ENCODE measurements at regions not wholly inside any gene's neighbourhood (a gene's known extent, or its start where the extent isn't known, plus 50 kb on each side); places are given as distances from the start of the nearest gene placed in this dataset.

GRCh38 chr5:6088706-6089105 lies 289.6 kb downstream of the MED10 start:
- H3K27ac Mint-ChIP-seq = no peak overlapping the region
- H3K9me3 Mint-ChIP-seq = peaks cover 0 to 5% (median under 1%) of the 10 kb centered on the region in 8 donors
- peaks cover 0 to 1% of the 10 kb centered on the region in 2 donors for H3K27me3 Mint-ChIP-seq
- H3K4me1 Mint-ChIP-seq = no peaks in the 10 kb centered on the region
- H3K36me3 Mint-ChIP-seq = no peaks in the 10 kb centered on the region
- H3K4me3 ChIP-seq (ENCODE audit: low read length in 2 of 2) = no peak overlapping the region
- H3K36me3 ChIP-seq (ENCODE audit: insufficient read depth, low read length) = no peaks in the 10 kb centered on the region
- H3K27ac ChIP-seq (ENCODE audit: low read depth, low read length) = no peak overlapping the region
- no peaks in the 10 kb centered on the region for H3K9me3 ChIP-seq (ENCODE audit: control insufficient read depth in 1 of 2, low read length in 2 of 2)
- no peak overlapping the region for H3K4me3 Mint-ChIP-seq
- intact Hi-C loops (cut with micrococcal nuclease) = no loop called here
- H3K4me1 ChIP-seq (ENCODE audit: insufficient read depth, low read length) = no peaks in the 10 kb centered on the region
- ChIA-PET POLR2A (ENCODE audit: partially characterized antibody) (no interaction called here), CTCF (ENCODE audit: partially characterized antibody) (no interaction called here)
- DNase-seq = no peak
- no peaks in the 10 kb centered on the region for H3K27me3 ChIP-seq (ENCODE audit: insufficient read depth, low read length)

- no peak overlapping the region for H3K27ac Mint-ChIP-seq
- ChIA-PET CTCF (ENCODE audit: partially characterized antibody) (no interaction called here), POLR2A (ENCODE audit: partially characterized antibody) (no interaction called here)
- H3K4me1 Mint-ChIP-seq = no peaks in the 10 kb centered on the region
- no peak overlapping the region for H3K4me3 ChIP-seq (ENCODE audit: low read length in 2 of 2)
- H3K27me3 ChIP-seq (ENCODE audit: insufficient read depth, low read length) = no peaks in the 10 kb centered on the region
- intact Hi-C loops (cut with micrococcal nuclease) = no loop called here
- no peak overlapping the region for H3K27ac ChIP-seq (ENCODE audit: low read depth, low read length)
- H3K9me3 Mint-ChIP-seq = peaks cover 0 to 5% (median 0%) of the 10 kb centered on the region in 8 donors
- H3K4me3 Mint-ChIP-seq = no peak overlapping the region
- no peaks in the 10 kb centered on the region for H3K9me3 ChIP-seq (ENCODE audit: control insufficient read depth in 1 of 2, low read length in 2 of 2)
- H3K36me3 ChIP-seq (ENCODE audit: insufficient read depth, low read length) = no peaks in the 10 kb centered on the region
- H3K36me3 Mint-ChIP-seq = no peaks in the 10 kb centered on the region
- H3K27me3 Mint-ChIP-seq = peaks cover 0 to 1% of the 10 kb centered on the region in 2 donors
- no peaks in the 10 kb centered on the region for H3K4me1 ChIP-seq (ENCODE audit: insufficient read depth, low read length)
- no peak for DNase-seq
These were observed 290.8 kb downstream of the MED10 start for GRCh38 chr5:6087576-6087975.

GRCh38 chr5:6086871-6087270 lies 291.5 kb downstream of the MED10 start:
- Histone ChIP-seq H3K4me1 (ENCODE audit: insufficient read depth, low read length) (no peaks in the 10 kb centered on the region), H3K27me3 (ENCODE audit: insufficient read depth, low read length) (no peaks in the 10 kb centered on the region), H3K4me3 (ENCODE audit: low read length in 2 of 2) (no peak overlapping the region), H3K9me3 (ENCODE audit: control insufficient read depth in 1 of 2, low read length in 2 of 2) (no peaks in the 10 kb centered on the region), H3K27ac (ENCODE audit: low read depth, low read length) (no peak overlapping the region), H3K36me3 (ENCODE audit: insufficient read depth, low read length) (no peaks in the 10 kb centered on the region)
- Mint-ChIP-seq H3K27ac (no peak overlapping the region), H3K27me3 (peaks cover 0 to 1% of the 10 kb centered on the region in 2 donors), H3K4me1 (no peaks in the 10 kb centered on the region), H3K4me3 (no peak overlapping the region), H3K36me3 (no peaks in the 10 kb centered on the region), H3K9me3 (peaks cover 0 to 5% (median 0%) of the 10 kb centered on the region in 8 donors)
- intact Hi-C loops (cut with micrococcal nuclease) = no loop called here
- ChIA-PET POLR2A (ENCODE audit: partially characterized antibody) (no interaction called here), CTCF (ENCODE audit: partially characterized antibody) (no interaction called here)
- DNase-seq = no peak

GRCh38 chr5:6085341-6085860 lies 292.9 kb downstream of the MED10 start:
- H3K27ac Mint-ChIP-seq = no peak overlapping the region
- intact Hi-C loops (cut with micrococcal nuclease) = no loop called here
- CTCF ChIA-PET (ENCODE audit: partially characterized antibody) = no interaction called here
- Histone ChIP-seq H3K4me1 (ENCODE audit: insufficient read depth, low read length) (no peaks in the 10 kb centered on the region), H3K9me3 (ENCODE audit: control insufficient read depth in 1 of 2, low read length in 2 of 2) (no peaks in the 10 kb centered on the region), H3K36me3 (ENCODE audit: insufficient read depth, low read length) (no peaks in the 10 kb centered on the region), H3K27me3 (ENCODE audit: insufficient read depth, low read length) (no peaks in the 10 kb centered on the region), H3K4me3 (ENCODE audit: low read length in 2 of 2) (no peak overlapping the region), H3K27ac (ENCODE audit: low read depth, low read length) (no peak overlapping the region)
- peaks cover 0 to 1% of the 10 kb centered on the region in 2 donors for H3K27me3 Mint-ChIP-seq
- DNase-seq = no peak
- H3K9me3 Mint-ChIP-seq = peaks cover 0 to 3% (median 0%) of the 10 kb centered on the region in 8 donors
- no peaks in the 10 kb centered on the region for H3K4me1 Mint-ChIP-seq
- no peak overlapping the region for H3K4me3 Mint-ChIP-seq
- POLR2A ChIA-PET (ENCODE audit: partially characterized antibody) = no interaction called here
- no peaks in the 10 kb centered on the region for H3K36me3 Mint-ChIP-seq

GRCh38 chr5:6084836-6085235 lies 293.5 kb downstream of the MED10 start:
- Histone ChIP-seq H3K36me3 (ENCODE audit: insufficient read depth, low read length) (no peaks in the 10 kb centered on the region), H3K4me3 (ENCODE audit: low read length in 2 of 2) (no peak overlapping the region), H3K27ac (ENCODE audit: low read depth, low read length) (no peak overlapping the region), H3K4me1 (ENCODE audit: insufficient read depth, low read length) (no peaks in the 10 kb centered on the region), H3K9me3 (ENCODE audit: control insufficient read depth in 1 of 2, low read length in 2 of 2) (no peaks in the 10 kb centered on the region), H3K27me3 (ENCODE audit: insufficient read depth, low read length) (no peaks in the 10 kb centered on the region)
- intact Hi-C loops (cut with micrococcal nuclease) = no loop called here
- DNase-seq = no peak
- Mint-ChIP-seq H3K27me3 (peaks cover 0 to 1% of the 10 kb centered on the region in 2 donors), H3K4me1 (no peaks in the 10 kb centered on the region), H3K36me3 (no peaks in the 10 kb centered on the region), H3K9me3 (peaks cover 0 to 3% (median 0%) of the 10 kb centered on the region in 8 donors), H3K4me3 (no peak overlapping the region), H3K27ac (no peak overlapping the region)
- POLR2A ChIA-PET (ENCODE audit: partially characterized antibody) = no interaction called here
- CTCF ChIA-PET (ENCODE audit: partially characterized antibody) = no interaction called here

- POLR2A ChIA-PET (ENCODE audit: partially characterized antibody) = no interaction called here
- Mint-ChIP-seq H3K4me1 (no peaks in the 10 kb centered on the region), H3K9me3 (peaks cover 0 to 3% (median 0%) of the 10 kb centered on the region in 8 donors), H3K27ac (no peak overlapping the region), H3K27me3 (peaks cover 0 to 1% of the 10 kb centered on the region in 2 donors), H3K36me3 (no peaks in the 10 kb centered on the region), H3K4me3 (no peak overlapping the region)
- intact Hi-C loops (cut with micrococcal nuclease) = no loop called here
- CTCF ChIA-PET (ENCODE audit: partially characterized antibody) = no interaction called here
- Histone ChIP-seq H3K36me3 (ENCODE audit: insufficient read depth, low read length) (no peaks in the 10 kb centered on the region), H3K9me3 (ENCODE audit: control insufficient read depth in 1 of 2, low read length in 2 of 2) (no peaks in the 10 kb centered on the region), H3K4me3 (ENCODE audit: low read length in 2 of 2) (no peak overlapping the region), H3K4me1 (ENCODE audit: insufficient read depth, low read length) (no peaks in the 10 kb centered on the region), H3K27me3 (ENCODE audit: insufficient read depth, low read length) (no peaks in the 10 kb centered on the region), H3K27ac (ENCODE audit: low read depth, low read length) (no peak overlapping the region)
- DNase-seq = no peak
These were observed 294.0 kb downstream of the MED10 start for GRCh38 chr5:6084376-6084775.

- H3K27me3 Mint-ChIP-seq = peaks cover 0 to 1% of the 10 kb centered on the region in 2 donors
These were observed 294.9 kb downstream of the MED10 start for GRCh38 chr5:6083311-6083978.

More at GRCh38 chr5:6083311-6083978, 294.9 kb downstream of the MED10 start:
- Mint-ChIP-seq H3K4me1 (no peaks in the 10 kb centered on the region), H3K9me3 (no peaks in the 10 kb centered on the region), H3K4me3 (no peak overlapping the region), H3K27ac (no peak overlapping the region), H3K36me3 (no peaks in the 10 kb centered on the region)
- Histone ChIP-seq H3K27me3 (ENCODE audit: insufficient read depth, low read length) (no peaks in the 10 kb centered on the region), H3K4me1 (ENCODE audit: insufficient read depth, low read length) (no peaks in the 10 kb centered on the region), H3K36me3 (ENCODE audit: insufficient read depth, low read length) (no peaks in the 10 kb centered on the region), H3K27ac (ENCODE audit: low read depth, low read length) (no peak overlapping the region), H3K4me3 (ENCODE audit: low read length in 2 of 2) (no peak overlapping the region), H3K9me3 (ENCODE audit: control insufficient read depth in 1 of 2, low read length in 2 of 2) (no peaks in the 10 kb centered on the region)
- CTCF ChIA-PET (ENCODE audit: partially characterized antibody) = no interaction called here
- DNase-seq = no peak
- POLR2A ChIA-PET (ENCODE audit: partially characterized antibody) = no interaction called here
- intact Hi-C loops (cut with micrococcal nuclease) = no loop called here

All from CD4-positive, alpha-beta memory T cell (primary cell).